ENCODE measurements at regions not wholly inside any gene's neighbourhood (a gene's known extent, or its start where the extent isn't known, plus 50 kb on each side); places are given as distances from the start of the nearest gene placed in this dataset.

- TF ChIP-seq EZH2 (optimal IDR thresholded peaks at IDR 0.05; ENCODE audit: low read depth, low read length) = no peak
- TF ChIP-seq, protein P1, sequence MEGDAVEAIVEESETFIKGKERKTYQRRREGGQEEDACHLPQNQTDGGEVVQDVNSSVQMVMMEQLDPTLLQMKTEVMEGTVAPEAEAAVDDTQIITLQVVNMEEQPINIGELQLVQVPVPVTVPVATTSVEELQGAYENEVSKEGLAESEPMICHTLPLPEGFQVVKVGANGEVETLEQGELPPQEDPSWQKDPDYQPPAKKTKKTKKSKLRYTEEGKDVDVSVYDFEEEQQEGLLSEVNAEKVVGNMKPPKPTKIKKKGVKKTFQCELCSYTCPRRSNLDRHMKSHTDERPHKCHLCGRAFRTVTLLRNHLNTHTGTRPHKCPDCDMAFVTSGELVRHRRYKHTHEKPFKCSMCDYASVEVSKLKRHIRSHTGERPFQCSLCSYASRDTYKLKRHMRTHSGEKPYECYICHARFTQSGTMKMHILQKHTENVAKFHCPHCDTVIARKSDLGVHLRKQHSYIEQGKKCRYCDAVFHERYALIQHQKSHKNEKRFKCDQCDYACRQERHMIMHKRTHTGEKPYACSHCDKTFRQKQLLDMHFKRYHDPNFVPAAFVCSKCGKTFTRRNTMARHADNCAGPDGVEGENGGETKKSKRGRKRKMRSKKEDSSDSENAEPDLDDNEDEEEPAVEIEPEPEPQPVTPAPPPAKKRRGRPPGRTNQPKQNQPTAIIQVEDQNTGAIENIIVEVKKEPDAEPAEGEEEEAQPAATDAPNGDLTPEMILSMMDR (IDR thresholded peaks at IDR 0.05; ENCODE audit: low read length) = no peak
These were observed 1247.9 kb upstream of the ACO1 start for GRCh38 chr9:31136524-31136923.
